ENCODE measurements at regions not wholly inside any gene's neighbourhood (a gene's known extent, or its start where the extent isn't known, plus 50 kb on each side); places are given as distances from the start of the nearest gene placed in this dataset.

DNA sequence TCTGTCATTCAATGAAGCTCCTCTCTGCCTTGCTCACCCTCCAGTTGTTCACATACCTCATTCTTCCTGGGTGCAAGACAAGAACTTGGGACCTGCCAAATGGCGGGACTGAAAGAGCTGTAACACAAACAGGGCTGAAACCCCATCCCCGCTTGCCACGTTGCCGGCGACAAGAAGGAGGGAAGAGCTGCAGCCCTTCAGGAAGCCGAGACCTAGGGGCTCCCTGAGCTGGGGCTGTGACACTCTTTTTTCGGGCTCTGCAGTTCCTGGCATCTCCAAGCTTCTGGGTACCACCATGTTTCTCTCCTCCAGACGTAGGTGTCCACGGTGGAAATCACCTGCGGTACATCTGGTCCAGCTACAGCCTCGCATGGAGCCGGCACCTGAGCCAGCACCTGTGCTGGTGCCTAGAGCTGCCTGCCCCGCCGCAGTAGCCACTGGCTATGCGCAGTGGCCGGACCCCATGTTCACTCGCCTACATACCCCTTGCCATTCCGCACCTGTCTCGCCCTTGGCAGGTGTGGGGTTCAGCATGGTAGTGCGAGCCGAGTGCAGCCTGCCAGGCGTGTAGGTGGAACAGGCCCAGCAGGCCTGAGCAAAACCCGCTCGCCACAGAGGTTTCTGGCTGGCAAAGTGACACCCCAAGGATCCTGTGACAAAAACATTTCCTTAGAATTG is 367.0 kb upstream of the NEGR1 start:
- Histone ChIP-seq H2AFZ (no peak overlapping the region), H3K4me1 (ENCODE audit: insufficient read depth) (peaks cover 10% of the 10 kb centered on the region), H3K79me2 (replicated peaks; ENCODE audit: insufficient read depth) (no peaks in the 10 kb centered on the region), H3K27ac (ENCODE audit: low read depth) (no peak overlapping the region), H3K4me2 (no peak overlapping the region), H3F3A (replicated peaks; ENCODE audit: low read depth) (no peaks in the 10 kb centered on the region), H3K27me3 (ENCODE audit: insufficient read depth) (no peaks in the 10 kb centered on the region), H3K36me3 (ENCODE audit: insufficient read depth) (no peaks in the 10 kb centered on the region), H3K4me3 (no peak overlapping the region), H4K20me1 (replicated peaks; ENCODE audit: insufficient read depth) (no peaks in the 10 kb centered on the region), H3K9me2 (ENCODE audit: insufficient read depth) (no peaks in the 10 kb centered on the region)
- no peak for ATAC-seq
- no peak overlapping the region; the same call in 1 of the 2 replicates for H3K27ac Mint-ChIP-seq
- H3K9me3 Mint-ChIP-seq = no peaks in the 10 kb centered on the region
- TF ChIP-seq STAT1 (IDR thresholded peaks at IDR 0.05; ENCODE audit: unreplicated experiment) (no peak), CREB1 (CRISPR knock-in tag; IDR thresholded peaks at IDR 0.05; ENCODE audit: low read depth) (no peak), JUNB (IDR thresholded peaks at IDR 0.05; ENCODE audit: unreplicated experiment) (no peak), EZH2phosphoT487 (IDR thresholded peaks at IDR 0.05; ENCODE audit: unreplicated experiment) (no peak), ZNF114 (CRISPR knock-in tag; IDR thresholded peaks at IDR 0.05) (no peak), ZNF331 (CRISPR knock-in tag; IDR thresholded peaks at IDR 0.05; ENCODE audit: low read depth) (no peak), POLR2AphosphoS5 (IDR thresholded peaks at IDR 0.05; ENCODE audit: low read depth) (no peak), EZH2 (IDR thresholded peaks at IDR 0.05; ENCODE audit: low read depth, unreplicated experiment) (no peak), NANOG (IDR thresholded peaks at IDR 0.05; ENCODE audit: borderline replicate concordance) (no peak)
- TF ChIP-seq, protein P1, sequence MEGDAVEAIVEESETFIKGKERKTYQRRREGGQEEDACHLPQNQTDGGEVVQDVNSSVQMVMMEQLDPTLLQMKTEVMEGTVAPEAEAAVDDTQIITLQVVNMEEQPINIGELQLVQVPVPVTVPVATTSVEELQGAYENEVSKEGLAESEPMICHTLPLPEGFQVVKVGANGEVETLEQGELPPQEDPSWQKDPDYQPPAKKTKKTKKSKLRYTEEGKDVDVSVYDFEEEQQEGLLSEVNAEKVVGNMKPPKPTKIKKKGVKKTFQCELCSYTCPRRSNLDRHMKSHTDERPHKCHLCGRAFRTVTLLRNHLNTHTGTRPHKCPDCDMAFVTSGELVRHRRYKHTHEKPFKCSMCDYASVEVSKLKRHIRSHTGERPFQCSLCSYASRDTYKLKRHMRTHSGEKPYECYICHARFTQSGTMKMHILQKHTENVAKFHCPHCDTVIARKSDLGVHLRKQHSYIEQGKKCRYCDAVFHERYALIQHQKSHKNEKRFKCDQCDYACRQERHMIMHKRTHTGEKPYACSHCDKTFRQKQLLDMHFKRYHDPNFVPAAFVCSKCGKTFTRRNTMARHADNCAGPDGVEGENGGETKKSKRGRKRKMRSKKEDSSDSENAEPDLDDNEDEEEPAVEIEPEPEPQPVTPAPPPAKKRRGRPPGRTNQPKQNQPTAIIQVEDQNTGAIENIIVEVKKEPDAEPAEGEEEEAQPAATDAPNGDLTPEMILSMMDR (conservative IDR thresholded peaks at IDR 0.05; ENCODE audit: low read depth in 2 of 2) = no peak
- TF ChIP-seq, protein P2, sequence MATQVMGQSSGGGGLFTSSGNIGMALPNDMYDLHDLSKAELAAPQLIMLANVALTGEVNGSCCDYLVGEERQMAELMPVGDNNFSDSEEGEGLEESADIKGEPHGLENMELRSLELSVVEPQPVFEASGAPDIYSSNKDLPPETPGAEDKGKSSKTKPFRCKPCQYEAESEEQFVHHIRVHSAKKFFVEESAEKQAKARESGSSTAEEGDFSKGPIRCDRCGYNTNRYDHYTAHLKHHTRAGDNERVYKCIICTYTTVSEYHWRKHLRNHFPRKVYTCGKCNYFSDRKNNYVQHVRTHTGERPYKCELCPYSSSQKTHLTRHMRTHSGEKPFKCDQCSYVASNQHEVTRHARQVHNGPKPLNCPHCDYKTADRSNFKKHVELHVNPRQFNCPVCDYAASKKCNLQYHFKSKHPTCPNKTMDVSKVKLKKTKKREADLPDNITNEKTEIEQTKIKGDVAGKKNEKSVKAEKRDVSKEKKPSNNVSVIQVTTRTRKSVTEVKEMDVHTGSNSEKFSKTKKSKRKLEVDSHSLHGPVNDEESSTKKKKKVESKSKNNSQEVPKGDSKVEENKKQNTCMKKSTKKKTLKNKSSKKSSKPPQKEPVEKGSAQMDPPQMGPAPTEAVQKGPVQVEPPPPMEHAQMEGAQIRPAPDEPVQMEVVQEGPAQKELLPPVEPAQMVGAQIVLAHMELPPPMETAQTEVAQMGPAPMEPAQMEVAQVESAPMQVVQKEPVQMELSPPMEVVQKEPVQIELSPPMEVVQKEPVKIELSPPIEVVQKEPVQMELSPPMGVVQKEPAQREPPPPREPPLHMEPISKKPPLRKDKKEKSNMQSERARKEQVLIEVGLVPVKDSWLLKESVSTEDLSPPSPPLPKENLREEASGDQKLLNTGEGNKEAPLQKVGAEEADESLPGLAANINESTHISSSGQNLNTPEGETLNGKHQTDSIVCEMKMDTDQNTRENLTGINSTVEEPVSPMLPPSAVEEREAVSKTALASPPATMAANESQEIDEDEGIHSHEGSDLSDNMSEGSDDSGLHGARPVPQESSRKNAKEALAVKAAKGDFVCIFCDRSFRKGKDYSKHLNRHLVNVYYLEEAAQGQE (IDR thresholded peaks at IDR 0.05; ENCODE audit: unreplicated experiment) = no peak
- TF ChIP-seq, protein P3, sequence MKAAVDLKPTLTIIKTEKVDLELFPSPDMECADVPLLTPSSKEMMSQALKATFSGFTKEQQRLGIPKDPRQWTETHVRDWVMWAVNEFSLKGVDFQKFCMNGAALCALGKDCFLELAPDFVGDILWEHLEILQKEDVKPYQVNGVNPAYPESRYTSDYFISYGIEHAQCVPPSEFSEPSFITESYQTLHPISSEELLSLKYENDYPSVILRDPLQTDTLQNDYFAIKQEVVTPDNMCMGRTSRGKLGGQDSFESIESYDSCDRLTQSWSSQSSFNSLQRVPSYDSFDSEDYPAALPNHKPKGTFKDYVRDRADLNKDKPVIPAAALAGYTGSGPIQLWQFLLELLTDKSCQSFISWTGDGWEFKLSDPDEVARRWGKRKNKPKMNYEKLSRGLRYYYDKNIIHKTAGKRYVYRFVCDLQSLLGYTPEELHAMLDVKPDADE (IDR thresholded peaks at IDR 0.05) = no peak
- TF ChIP-seq, protein P4, sequence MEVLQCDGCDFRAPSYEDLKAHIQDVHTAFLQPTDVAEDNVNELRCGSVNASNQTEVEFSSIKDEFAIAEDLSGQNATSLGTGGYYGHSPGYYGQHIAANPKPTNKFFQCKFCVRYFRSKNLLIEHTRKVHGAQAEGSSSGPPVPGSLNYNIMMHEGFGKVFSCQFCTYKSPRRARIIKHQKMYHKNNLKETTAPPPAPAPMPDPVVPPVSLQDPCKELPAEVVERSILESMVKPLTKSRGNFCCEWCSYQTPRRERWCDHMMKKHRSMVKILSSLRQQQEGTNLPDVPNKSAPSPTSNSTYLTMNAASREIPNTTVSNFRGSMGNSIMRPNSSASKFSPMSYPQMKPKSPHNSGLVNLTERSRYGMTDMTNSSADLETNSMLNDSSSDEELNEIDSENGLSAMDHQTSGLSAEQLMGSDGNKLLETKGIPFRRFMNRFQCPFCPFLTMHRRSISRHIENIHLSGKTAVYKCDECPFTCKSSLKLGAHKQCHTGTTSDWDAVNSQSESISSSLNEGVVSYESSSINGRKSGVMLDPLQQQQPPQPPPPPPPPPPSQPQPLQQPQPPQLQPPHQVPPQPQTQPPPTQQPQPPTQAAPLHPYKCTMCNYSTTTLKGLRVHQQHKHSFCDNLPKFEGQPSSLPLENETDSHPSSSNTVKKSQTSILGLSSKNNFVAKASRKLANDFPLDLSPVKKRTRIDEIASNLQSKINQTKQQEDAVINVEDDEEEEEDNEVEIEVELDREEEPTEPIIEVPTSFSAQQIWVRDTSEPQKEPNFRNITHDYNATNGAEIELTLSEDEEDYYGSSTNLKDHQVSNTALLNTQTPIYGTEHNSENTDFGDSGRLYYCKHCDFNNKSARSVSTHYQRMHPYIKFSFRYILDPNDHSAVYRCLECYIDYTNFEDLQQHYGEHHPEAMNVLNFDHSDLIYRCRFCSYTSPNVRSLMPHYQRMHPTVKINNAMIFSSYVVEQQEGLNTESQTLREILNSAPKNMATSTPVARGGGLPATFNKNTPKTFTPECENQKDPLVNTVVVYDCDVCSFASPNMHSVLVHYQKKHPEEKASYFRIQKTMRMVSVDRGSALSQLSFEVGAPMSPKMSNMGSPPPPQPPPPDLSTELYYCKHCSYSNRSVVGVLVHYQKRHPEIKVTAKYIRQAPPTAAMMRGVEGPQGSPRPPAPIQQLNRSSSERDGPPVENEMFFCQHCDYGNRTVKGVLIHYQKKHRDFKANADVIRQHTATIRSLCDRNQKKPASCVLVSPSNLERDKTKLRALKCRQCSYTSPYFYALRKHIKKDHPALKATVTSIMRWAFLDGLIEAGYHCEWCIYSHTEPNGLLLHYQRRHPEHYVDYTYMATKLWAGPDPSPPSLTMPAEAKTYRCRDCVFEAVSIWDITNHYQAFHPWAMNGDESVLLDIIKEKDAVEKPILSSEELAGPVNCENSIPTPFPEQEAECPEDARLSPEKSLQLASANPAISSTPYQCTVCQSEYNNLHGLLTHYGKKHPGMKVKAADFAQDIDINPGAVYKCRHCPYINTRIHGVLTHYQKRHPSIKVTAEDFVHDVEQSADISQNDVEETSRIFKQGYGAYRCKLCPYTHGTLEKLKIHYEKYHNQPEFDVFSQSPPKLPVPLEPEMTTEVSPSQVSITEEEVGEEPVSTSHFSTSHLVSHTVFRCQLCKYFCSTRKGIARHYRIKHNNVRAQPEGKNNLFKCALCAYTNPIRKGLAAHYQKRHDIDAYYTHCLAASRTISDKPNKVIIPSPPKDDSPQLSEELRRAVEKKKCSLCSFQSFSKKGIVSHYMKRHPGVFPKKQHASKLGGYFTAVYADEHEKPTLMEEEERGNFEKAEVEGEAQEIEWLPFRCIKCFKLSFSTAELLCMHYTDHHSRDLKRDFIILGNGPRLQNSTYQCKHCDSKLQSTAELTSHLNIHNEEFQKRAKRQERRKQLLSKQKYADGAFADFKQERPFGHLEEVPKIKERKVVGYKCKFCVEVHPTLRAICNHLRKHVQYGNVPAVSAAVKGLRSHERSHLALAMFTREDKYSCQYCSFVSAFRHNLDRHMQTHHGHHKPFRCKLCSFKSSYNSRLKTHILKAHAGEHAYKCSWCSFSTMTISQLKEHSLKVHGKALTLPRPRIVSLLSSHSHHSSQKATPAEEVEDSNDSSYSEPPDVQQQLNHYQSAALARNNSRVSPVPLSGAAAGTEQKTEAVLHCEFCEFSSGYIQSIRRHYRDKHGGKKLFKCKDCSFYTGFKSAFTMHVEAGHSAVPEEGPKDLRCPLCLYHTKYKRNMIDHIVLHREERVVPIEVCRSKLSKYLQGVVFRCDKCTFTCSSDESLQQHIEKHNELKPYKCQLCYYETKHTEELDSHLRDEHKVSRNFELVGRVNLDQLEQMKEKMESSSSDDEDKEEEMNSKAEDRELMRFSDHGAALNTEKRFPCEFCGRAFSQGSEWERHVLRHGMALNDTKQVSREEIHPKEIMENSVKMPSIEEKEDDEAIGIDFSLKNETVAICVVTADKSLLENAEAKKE (CRISPR knock-in tag; IDR thresholded peaks at IDR 0.05) = no peak
- DNase-seq (ENCODE audit: low spot score) = no peak
- H3K4me1 Mint-ChIP-seq = peaks cover 8% of the 10 kb centered on the region
- H3K36me3 Mint-ChIP-seq (ENCODE audit: low read depth) = no peaks in the 10 kb centered on the region
- peaks cover 3% of the 10 kb centered on the region for H3K27me3 Mint-ChIP-seq (ENCODE audit: insufficient read depth, low read depth, poor library complexity)
- H3K4me3 Mint-ChIP-seq = no peak overlapping the region

Data from GM23338 (cell line).